Epidermal melanocyte (primary cell): ENCODE measurements at regions not wholly inside any gene's neighbourhood (a gene's known extent, or its start where the extent isn't known, plus 50 kb on each side); places are given as distances from the start of the nearest gene placed in this dataset.
"Not testable (repeated sequence)": the region's sequence is repeated elsewhere in the genome, so short reads cannot be mapped to it uniquely, and the experiment has no call there.

ENCODE experiments used
- DNase-seq: peaks from one replicate; pipeline ENCODE4 v3.0.0; 2011; ENCODE audit warnings: low spot score; ENCODE audit not compliant: insufficient read length

DNA sequence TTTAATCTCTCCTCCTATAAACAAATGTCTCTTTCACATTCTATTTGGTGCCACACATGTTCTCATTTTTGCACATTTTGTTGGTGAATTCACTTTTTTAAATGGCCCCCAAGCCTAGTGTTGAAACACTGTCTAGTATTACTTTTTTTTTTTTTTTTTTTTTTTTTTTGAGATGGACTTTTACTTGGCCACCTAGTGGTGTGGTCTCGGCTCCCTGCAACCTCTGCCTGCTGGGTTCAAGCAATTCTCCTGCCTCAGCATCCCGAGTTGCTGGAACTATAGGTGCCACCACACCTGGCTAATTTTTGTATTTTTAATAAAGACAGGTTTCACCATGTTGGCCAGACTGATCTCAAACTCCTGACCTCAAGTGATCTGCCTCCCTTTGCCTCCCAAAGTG, 273.8 kb upstream of the SLC14A2 start:
- DNase-seq, result no peak

DNA sequence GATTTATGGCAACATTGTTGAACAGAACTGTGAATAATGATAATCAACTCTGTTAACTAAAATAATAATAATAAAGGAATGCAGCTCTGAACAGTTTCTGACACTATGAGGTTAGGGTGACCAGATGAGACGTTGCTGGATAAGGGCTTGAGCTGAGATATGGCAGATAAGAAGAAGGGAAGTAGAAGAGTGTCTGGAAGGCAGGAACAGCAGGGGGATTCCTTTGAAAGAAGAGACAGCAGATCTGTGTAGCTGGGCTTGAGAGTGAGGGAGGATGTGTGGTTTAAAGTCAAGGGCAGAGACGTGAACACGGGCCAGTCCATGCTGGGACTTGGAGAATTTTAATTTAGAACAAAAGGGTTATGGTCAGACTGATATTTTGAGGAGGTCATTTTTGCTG, 273.1 kb upstream of the SLC14A2 start:
- DNase-seq, result no peak

DNA sequence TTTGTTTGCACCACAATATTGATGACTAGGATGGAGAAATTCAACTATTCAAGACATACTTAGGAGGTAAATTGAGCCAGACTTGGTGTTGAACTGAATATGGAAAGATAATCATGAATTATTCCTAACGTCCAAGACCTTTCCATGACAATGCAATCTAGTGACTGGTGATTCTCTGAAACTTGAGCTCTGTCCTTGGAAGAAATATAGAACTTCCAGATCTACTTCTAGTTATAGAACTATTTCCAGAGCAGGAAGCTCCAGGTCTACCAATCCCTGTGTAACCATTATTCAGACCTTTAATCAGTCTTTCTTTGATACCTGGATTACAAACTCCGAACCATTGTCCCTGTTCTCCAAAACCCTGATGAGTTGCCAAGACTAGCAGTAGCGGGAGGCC, 272.6 kb upstream of the SLC14A2 start:
- no peak for DNase-seq

- no peak for DNase-seq
These were observed 271.9 kb upstream of the SLC14A2 start for GRCh38 chr18:45343365-45343764.

DNA sequence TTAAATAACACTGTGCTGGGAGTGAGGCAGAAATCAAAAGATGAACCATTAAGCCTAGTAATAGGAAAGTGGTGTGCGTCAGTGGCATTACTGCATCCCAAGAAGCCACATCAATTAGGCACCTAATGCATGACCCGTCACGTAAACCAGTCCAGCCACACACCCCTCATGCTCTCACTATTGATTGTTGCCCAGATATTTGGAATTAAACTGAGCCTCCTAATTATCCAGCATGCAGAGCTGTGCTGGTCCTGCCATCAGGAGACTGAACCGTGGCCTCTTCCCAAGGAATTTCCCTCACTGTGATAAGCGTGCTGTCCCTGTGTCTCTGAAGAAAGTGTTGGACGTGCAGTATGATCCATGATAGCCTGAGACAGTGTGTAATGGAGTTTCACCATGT, 270.6 kb upstream of the SLC14A2 start:
- DNase-seq, result not testable (repeated sequence)

- DNase-seq, result no peak
These were observed 266.3 kb upstream of the SLC14A2 start for GRCh38 chr18:45349019-45349418.

- no peak for DNase-seq
These were observed 265.8 kb upstream of the SLC14A2 start for GRCh38 chr18:45349467-45349866.

GRCh38 chr18:45350404-45351156, 264.7 kb upstream of the SLC14A2 start:
- no peak for DNase-seq

DNA sequence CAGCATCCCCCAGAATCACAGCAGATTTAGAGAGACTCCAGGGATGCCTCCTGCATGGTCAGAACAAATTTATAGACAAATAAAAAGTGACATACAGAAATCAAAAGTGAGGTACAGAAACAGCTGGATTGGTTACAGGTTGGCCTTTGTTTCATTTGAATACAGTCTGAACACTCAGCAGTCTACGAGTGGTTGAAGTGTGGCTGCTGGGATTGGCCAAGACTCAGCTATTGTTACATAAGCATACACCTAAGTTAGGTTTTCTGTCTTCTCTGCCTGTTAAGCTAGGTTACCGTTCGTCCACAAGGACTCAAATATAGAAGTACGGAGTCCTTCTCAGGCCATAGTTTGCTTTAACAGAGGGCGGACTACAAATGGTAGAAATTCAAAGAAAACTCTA, 262.4 kb upstream of the SLC14A2 start:
- DNase-seq, result no peak

GRCh38 chr18:45353530-45353929, 261.7 kb upstream of the SLC14A2 start:
- no peak for DNase-seq

DNA sequence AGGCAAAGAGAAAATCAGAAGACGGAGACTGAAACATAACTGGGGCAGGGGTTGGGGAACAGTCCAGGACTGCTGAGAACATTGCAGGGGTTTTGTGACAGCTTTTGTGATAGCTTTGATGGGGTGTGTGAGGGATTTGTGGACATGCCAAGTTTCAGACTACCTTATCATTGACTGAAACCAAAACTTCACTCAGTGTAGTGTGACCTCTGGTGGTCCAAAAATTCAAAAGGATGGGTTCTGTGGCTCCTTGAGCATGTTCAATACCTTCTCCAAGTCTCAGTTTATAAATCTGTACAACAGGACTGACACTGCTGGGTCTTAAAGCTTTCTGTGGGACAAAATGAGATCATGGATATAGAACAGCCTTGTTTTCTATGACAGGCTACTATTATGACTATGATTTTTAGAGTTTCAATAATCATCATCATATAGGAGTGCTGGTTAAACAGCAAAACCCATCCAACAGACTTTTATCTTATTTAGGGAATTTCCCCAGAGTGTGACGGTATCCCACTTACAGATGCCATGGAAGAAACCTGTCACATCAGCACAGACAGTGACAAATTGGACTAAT, 259.2 kb upstream of the SLC14A2 start:
- DNase-seq, result no peak

DNA sequence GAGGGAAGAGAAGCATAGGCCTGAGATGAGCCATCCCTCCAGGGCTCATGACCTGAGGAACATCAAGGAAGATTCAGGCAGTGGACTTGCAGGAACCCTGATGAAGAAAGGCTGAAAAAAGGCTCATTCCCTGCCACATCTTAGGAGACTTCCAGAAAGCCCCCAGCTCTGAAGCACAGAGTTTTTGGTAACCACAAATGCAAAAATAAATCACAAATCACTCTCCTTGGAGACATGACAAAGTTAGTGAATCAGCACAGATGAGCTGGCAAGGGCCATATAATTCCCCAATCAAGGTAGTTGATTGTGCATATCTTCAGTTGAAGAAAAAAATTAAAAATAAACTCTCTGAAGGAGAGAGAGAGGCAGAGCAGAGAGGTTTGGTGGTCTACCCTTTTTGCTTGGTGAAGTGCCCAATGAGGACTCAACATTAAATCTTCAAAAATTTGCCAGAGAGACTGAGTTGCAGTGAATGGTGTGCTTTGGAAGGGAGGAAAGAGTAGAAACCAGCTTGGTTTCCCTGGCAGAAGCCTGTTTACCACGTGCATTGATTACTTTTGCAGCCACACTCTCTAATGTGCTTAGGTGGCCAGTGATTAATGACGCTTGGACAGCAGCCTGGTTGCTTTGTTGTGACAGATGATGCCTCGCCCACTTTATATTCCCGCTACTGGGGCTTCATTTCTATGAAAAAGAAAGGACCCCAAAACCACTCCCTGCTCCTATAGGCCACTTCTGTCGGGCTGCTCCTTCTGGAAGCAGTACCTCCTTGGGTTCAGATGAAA, 257.4 kb upstream of the SLC14A2 start:
- DNase-seq, result no peak

DNA sequence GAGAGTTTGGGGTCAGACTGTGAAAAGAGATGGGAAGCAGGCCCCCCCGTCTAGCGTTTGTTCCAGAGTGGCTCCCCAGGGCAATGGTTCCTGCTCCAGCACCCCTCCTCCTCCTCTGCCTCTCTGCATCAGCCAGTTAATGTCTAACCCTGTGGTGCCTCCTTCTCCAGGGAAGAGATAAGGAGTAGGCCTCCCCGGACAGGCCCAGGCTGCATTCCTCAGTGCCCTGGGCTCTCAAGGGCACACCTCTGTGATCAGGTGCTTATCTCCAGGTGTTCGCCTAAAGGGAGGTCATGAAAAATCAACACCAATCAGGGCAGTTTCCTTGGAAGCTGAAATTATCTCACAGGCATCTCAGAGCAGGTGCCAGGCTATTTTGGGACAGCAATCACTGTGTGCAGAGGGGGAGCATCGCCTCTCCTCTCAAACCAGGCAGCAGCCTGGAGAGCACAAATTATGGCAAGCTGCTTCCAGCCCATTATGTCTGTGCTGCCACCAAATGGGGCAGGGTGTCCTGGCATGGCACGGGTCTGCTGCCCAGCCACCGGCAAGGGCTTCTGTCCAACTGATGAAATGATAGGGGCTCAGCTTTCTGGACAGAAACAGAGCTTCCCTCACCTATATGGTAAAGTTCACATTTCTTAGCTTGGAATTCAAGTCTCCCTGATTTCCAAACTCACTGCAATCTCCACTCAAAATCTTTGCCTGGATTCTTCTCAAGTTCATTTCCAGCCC, 255.8 kb upstream of the SLC14A2 start:
- no peak for DNase-seq

DNA sequence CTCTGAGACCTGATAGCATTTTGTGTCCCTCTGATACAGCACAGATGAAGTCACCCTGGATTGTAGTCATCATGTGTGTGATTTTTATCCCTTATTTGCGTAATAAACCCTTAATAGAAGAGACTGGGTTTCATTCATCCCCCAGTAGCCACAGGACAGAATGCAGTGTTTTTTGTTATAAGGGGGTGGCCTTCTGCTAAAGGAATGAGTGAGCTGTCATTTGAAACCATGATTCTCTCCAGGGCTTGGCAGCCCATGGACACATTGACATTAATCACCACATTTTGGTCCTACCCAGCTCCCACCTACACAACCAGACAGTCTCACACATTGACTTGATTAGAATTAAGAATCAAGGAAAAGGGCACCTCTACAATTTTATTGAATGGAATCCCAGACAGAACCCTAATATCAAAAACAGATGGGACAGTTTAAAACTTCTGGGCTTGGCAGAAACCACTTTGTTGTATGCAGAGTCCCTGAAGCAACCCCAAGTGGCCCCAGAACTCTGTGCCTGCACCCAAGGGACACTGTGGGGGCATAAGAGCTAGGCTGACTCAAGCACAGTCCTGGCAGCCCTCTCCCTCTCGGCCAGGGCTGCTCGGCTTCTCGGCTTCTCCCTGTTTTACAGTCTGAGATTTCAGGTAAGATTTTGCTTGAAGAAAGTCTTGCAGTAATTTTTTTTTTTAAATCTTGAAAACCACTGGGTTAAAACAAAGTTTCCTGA, 254.0 kb upstream of the SLC14A2 start:
- no peak for DNase-seq

- DNase-seq, result no peak
These were observed 252.1 kb upstream of the SLC14A2 start for GRCh38 chr18:45363196-45363595.

DNA sequence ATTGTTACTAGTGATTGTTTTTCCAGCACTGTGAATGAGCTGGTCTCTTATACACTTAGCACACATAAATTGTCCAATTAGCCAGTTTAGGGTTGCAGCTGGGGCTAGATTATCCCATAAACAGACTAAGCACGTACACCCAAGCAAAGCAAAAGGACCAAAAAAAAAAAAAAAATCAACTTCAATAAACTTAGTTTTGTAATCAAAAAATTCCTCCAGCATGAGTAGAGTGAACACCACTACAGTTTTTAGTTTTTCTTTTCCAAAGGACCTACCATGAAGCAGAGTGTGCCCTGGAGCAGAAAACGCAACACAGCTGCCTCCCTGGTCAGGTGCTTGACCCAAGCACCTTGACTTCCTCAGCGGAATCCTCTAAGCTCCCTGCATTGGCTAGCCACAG, 249.4 kb upstream of the SLC14A2 start:
- DNase-seq, result no peak

GRCh38 chr18:45370255-45371010, 244.8 kb upstream of the SLC14A2 start:
- DNase-seq, result no peak

GRCh38 chr18:45373286-45373880, 241.9 kb upstream of the SLC14A2 start:
- no peak for DNase-seq

GRCh38 chr18:45374236-45374635, 241.0 kb upstream of the SLC14A2 start:
- DNase-seq, result no peak
